ENCODE measurements at regions not wholly inside any gene's neighbourhood (a gene's known extent, or its start where the extent isn't known, plus 50 kb on each side); places are given as distances from the start of the nearest gene placed in this dataset.

- DNase-seq: no peak
Observed at GRCh38 chr9:134251296-134252069, 74.8 kb upstream of the RXRA start.

GRCh38 chr9:134252084-134252830 is 74.0 kb upstream of the RXRA start:
- DNase-seq: no peak

GRCh38 chr9:134253606-134254205 is 72.5 kb upstream of the RXRA start:
- no peak for DNase-seq

- DNase-seq: no peak
Observed at GRCh38 chr9:134258332-134258731, 67.9 kb upstream of the RXRA start.

GRCh38 chr9:134258828-134259546 is 67.3 kb upstream of the RXRA start:
- DNase-seq: no peak

- DNase-seq: no peak
Observed at GRCh38 chr9:134259708-134260107, 66.5 kb upstream of the RXRA start.

GRCh38 chr9:134260801-134261200 is 65.5 kb upstream of the RXRA start:
- DNase-seq: no peak

GRCh38 chr9:134262035-134262434 is 64.2 kb upstream of the RXRA start:
- DNase-seq: no peak

- DNase-seq: no peak
Observed at GRCh38 chr9:134263596-134263995, 62.7 kb upstream of the RXRA start.

GRCh38 chr9:134264169-134264568 is 62.1 kb upstream of the RXRA start:
- no peak for DNase-seq

GRCh38 chr9:134265078-134265477 is 61.2 kb upstream of the RXRA start:
- no peak for DNase-seq

GRCh38 chr9:134266418-134266817 is 59.8 kb upstream of the RXRA start:
- no peak for DNase-seq

- no peak for DNase-seq
Observed at GRCh38 chr9:134267305-134267880, 58.9 kb upstream of the RXRA start.

- DNase-seq: peak; percentile 7
Observed at GRCh38 chr9:134267881-134268724, 58.2 kb upstream of the RXRA start.

GRCh38 chr9:134268747-134269146 is 57.5 kb upstream of the RXRA start:
- no peak for DNase-seq

- DNase-seq: no peak
Observed at GRCh38 chr9:134271338-134272301, 54.6 kb upstream of the RXRA start.

- DNase-seq: no peak
Observed at GRCh38 chr9:134272302-134273023, 53.8 kb upstream of the RXRA start.

GRCh38 chr9:134273647-134274046 is 52.6 kb upstream of the RXRA start:
- no peak for DNase-seq

- DNase-seq: no peak
Observed at GRCh38 chr9:134275375-134275774, 50.9 kb upstream of the RXRA start.
